Left ventricle myocardium superior (tissue), 1 donor: ENCODE measurements at regions not wholly inside any gene's neighbourhood (a gene's known extent, or its start where the extent isn't known, plus 50 kb on each side); places are given as distances from the start of the nearest gene placed in this dataset.
"Not testable (repeated sequence)": the region's sequence is repeated elsewhere in the genome, so short reads cannot be mapped to it uniquely, and the experiment has no call there.

Experiments used
- ATAC-seq: fragments of 200-7000 bp; cut with Tn5 transposase; one replicate; pipeline ENCODE4 v1.9.1; 2020; ENCODE audit warnings: mild to moderate bottlenecking, moderate library complexity
- DNase-seq: peaks from one replicate; pipeline ENCODE4 v3.0.0-alpha.2; 2020
- intact Hi-C: fragments of 100-400 bp; cut with micrococcal nuclease; formaldehyde crosslinking; loops from one replicate; pipeline ENCODE4 v1.11.0; 2022
- donor health status: DM: no; HTN: yes; CAD: no; lungs with severe emphysema.

DNA sequence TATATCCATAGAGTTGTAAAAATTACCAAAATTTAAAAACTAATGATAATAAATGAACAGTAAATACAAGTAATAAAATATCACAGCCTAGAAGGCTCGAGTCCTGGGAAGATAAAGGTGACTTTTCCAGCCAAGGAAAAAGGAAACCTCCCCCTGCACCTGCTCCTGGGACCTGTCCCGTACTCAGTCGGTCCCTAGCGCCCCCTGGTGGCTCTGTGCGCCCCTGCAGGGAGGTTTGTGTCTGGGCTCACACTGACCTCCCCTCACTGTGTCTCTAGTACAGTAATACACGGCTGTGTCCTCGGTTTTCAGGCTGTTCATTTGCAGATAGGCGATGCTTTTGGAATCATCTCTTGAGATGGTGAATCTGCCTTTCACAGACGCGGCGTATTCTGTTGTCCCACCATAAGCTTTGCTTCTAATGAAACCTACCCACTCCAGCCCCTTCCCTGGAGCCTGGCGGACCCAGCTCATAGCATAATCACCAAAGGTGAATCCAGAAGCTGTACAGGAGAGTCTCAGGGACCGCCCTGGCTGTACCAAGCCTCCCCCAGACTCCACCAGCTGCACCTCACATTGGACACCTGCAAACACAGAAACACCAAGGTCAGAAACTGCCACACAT lies 1030.4 kb downstream of the TMEM121 start:
- intact Hi-C loops: no loop called here
- no peak for ATAC-seq
- DNase-seq: peak; percentile 48

DNA sequence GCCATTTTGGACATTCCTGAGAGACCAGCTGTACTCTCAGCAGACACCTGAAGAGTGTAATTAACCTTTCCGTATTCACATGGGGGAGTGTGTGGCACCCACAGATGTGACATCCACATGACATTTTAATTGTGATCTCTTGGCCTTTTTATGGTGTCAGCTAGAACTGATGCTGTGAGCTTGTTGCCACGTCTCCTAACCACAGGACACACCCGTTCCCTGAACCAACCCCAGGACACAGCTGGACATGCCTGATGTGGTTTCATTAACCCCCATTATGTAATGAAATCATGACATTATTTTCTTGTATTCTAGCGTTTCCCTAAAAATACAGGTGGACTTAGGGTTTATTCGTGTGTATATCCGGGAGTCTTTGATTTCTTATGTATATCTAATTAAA lies 1036.1 kb downstream of the TMEM121 start:
- intact Hi-C loops: no loop called here
- ATAC-seq: no peak

DNA sequence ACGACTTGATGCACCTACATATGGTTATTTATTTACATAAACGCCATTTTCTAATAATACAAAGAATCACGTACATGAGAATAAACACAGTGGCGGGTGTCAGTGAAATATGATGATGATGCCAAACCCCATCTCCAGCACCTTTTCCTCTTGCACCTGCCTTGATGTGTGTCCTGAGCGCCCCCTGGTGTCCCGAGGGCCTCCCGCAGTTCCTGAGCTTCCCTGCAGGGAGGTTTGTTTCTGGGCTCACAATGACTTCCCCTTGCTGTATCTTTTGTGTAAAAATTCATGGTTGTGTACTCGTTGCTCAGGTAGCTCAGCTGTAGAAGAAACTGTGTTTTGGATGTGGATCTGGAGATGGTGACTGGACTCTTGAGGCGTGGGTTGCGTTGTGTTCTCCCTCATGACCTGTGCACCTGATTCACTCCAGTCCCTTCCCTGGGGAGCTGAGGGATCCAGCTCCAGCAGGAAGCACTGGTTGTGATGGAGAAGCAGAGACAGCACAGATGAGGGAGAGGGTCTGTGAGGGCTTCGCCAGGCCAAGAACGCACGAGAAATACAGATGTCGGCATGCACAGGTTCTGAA lies 1037.8 kb downstream of the TMEM121 start:
- ATAC-seq: no peak
- no peak for DNase-seq
- intact Hi-C loops: no loop called here

More for the DNA sequence above, 1036.1 kb downstream of the TMEM121 start:
- no peak for DNase-seq

- intact Hi-C loops: no loop called here
- DNase-seq: no peak
- ATAC-seq: no peak
Measured at GRCh38 chr14:106578481-106578880, 1052.1 kb downstream of the TMEM121 start.

DNA sequence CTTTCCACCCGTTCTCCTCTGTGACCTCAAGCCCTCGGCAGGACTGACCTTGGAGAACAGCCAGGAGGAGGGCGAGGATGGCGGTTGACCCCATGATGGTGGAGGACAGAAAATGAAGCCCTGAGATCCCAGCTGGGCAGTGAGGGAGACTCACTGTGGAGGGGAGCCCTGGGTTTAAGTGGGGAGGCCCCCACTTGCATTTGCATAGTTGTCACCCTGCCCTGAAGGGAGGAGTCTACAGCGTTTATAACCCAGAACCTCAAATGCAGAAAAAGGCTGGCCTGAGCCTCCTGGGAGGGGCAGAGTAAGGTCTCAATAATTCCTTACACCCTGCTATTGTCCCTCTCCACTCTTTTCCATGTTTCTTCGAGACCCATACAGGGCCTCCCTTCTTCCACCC lies 1052.7 kb downstream of the TMEM121 start:
- ATAC-seq (no peak), DNase-seq (no peak)
- intact Hi-C loops: no loop called here

GRCh38 chr14:106585692-106586091 lies 1059.3 kb downstream of the TMEM121 start:
- intact Hi-C loops: no loop called here
- ATAC-seq (no peak), DNase-seq (no peak)

DNA sequence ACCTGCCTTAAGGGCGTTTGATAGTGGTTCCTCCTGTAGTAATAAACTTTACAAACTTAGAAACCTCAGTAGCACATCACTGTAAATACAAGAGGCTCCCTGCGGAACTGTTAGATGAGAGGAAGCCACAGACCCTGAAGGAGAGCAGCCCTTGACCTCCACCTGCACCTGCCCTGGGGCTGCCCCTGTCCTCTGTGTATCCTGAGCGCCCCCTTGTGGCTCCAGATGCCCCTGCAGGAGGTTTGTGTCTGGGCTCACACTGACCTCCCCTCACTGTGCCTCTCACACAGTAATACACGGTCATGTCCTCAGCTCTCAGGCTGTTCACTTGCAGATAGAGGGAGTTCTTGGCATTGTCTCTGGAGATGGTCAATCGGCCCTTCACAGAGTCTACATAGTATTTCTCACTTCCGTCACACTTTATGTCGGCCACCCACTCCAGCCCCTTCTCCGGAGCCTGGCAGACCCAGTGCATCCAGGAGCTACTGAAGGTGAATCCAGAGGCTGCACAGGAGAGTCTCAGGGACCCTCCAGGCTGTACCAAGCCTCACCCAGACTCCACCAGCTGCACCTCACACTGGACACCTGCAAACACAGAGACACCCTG lies 1059.8 kb downstream of the TMEM121 start:
- intact Hi-C loops: no loop called here
- no peak for ATAC-seq

DNA sequence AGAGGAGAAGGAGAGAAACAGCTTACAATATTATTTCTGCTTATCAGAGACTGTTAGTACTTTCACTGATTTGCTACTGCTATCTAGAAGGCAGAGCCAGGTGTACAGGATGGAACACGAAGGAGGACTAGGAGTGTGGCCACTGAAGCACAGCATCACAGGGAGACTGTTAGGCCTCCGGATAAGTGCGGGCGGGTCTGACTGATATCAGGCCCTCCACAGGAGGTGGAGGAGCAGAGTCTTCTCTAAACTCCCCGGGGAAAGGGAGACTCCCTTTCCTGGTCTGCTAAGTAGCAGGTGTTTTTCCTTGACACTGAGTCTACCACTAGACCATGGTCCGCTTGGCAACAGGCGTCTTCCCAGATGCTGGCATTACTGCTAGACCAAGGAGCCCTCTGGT lies 1065.2 kb downstream of the TMEM121 start:
- DNase-seq, ATAC-seq, intact Hi-C loops: not testable (repeated sequence)

More for the DNA sequence above, 1059.8 kb downstream of the TMEM121 start:
- DNase-seq: no peak

- intact Hi-C loops, DNase-seq, ATAC-seq: not testable (repeated sequence)
Measured at GRCh38 chr14:106592115-106592852, 1065.9 kb downstream of the TMEM121 start.

- intact Hi-C loops: no loop called here
- ATAC-seq (no peak), DNase-seq (no peak)
Measured at GRCh38 chr14:106599209-106599608, 1072.8 kb downstream of the TMEM121 start.

DNA sequence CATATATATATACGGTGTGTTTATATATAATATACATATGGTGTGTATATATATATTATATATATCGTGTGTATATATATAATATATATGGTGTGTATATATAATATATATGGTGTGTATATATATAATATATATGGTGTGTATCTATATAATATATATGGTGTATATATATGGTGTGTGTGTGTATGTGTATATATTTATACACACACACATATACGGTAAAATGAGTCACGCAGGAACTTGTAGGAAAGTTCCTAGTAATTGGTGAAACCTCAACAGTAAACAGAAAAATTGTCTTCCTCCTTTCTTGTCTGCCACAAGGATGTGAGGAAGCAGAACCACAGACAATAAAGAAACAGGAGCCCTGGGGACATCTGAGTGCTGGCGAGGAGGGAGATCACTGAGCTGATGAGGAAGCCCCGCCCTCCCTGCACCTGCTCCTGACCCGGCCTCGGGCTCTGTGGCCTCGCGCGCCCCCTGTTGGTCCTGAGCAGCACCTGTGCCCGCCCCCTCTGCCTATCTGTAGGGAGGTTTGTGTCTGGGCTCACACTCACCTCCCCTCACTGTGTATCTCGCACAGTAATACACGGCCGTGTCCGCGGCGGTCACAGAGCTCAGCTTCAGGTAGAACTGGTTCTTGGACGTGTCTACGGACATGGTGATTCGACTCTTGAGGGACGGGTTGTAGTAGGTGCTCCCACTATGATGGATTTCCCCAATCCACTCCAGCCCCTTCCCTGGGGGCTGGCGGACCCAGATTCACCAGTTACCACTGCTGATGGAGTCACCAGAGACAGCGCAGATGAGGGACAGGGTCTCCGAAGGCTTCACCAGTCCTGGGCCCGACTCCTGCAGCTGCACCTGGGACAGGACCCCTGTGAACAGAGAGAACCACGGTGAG lies 1079.4 kb downstream of the TMEM121 start:
- no peak for DNase-seq
- intact Hi-C loops: no loop called here
- no peak for ATAC-seq

DNA sequence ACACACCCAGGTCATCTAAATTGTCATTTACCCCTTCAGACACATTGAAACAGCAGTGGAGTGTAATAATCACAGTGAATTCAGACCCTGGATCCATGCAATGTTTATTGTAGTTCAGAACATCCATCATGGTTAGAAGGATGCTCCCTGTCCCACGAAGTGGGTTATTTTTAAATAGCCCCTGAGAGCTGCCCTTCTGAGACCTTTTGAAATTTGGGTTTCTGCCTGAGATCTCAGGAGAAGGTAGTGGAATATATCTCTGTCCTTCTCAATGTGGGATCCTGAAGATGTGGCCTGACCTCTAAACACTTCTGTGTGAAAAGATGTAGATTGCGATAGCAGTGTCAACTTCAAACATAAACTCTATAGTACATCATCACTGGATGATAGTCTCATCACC lies 1080.6 kb downstream of the TMEM121 start:
- intact Hi-C loops: no loop called here
- no peak for ATAC-seq
- no peak for DNase-seq

DNA sequence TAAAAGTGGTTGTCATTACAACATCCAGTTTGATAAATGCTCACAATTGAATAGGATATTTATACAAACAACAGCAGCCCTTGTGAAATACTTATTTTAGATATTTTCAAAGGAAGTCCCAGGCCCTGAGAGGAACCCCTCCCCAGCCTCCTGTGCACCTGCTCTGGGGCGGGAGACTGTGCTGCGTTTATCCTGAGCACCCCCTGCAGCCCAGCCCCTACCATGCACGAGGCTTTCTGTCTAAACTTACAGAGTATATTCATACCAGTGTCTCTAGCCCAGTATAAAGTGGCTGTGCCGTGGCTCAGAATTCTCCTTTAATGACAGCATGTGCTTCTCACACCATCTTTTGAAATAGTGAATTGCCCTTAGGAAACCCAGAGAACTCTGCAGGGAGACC lies 1084.3 kb downstream of the TMEM121 start:
- no peak for DNase-seq
- intact Hi-C loops: no loop called here
- no peak for ATAC-seq

GRCh38 chr14:106613256-106613655 lies 1086.9 kb downstream of the TMEM121 start:
- ATAC-seq (no peak), DNase-seq (no peak)
- intact Hi-C loops: no loop called here

- intact Hi-C loops: not testable (repeated sequence)
Measured at GRCh38 chr14:106618471-106618951, 1092.1 kb downstream of the TMEM121 start.

GRCh38 chr14:106619606-106620005 lies 1093.2 kb downstream of the TMEM121 start:
- intact Hi-C loops: no loop called here
- no peak for DNase-seq
- ATAC-seq: no peak

More at GRCh38 chr14:106618471-106618951, 1092.1 kb downstream of the TMEM121 start:
- DNase-seq: peak; percentile 63
- not testable (repeated sequence) for ATAC-seq

GRCh38 chr14:106620368-106620767 lies 1094.0 kb downstream of the TMEM121 start:
- intact Hi-C loops: no loop called here
- DNase-seq: no peak
- ATAC-seq: no peak

- DNase-seq: no peak
- intact Hi-C loops: no loop called here
- ATAC-seq: no peak
Measured at GRCh38 chr14:106622200-106622745, 1095.9 kb downstream of the TMEM121 start.

GRCh38 chr14:106625186-106625585 lies 1098.8 kb downstream of the TMEM121 start:
- intact Hi-C loops: no loop called here
- DNase-seq (no peak), ATAC-seq (no peak)
